ENCODE measurements at regions not wholly inside any gene's neighbourhood (a gene's known extent, or its start where the extent isn't known, plus 50 kb on each side); places are given as distances from the start of the nearest gene placed in this dataset.

- CTCF ChIA-PET: no interaction called here
- DNase-seq (no peak), ATAC-seq (no peak)
- H3K9me3 Mint-ChIP-seq (ENCODE audit: insufficient read depth): no peaks in the 10 kb centered on the region
- no peaks in the 10 kb centered on the region for H3K4me1 Mint-ChIP-seq (ENCODE audit: low read depth)
- POLR2A ChIA-PET: no interaction called here
- no peak overlapping the region for H3K4me3 Mint-ChIP-seq
- H3K27me3 Mint-ChIP-seq (ENCODE audit: low read depth): no peaks in the 10 kb centered on the region
- no peaks in the 10 kb centered on the region for H3K36me3 Mint-ChIP-seq (ENCODE audit: low read depth)
- H3K27ac Mint-ChIP-seq: no peak overlapping the region
Measured at GRCh38 chr3:79902151-79902550, 134.4 kb upstream of the ROBO1 start.

- Mint-ChIP-seq H3K9me3 (ENCODE audit: insufficient read depth) (no peaks in the 10 kb centered on the region), H3K4me1 (ENCODE audit: low read depth) (no peaks in the 10 kb centered on the region), H3K36me3 (ENCODE audit: low read depth) (no peaks in the 10 kb centered on the region), H3K27ac (no peak overlapping the region), H3K4me3 (no peak overlapping the region), H3K27me3 (ENCODE audit: low read depth) (no peaks in the 10 kb centered on the region)
- CTCF ChIA-PET: no interaction called here
- POLR2A ChIA-PET: no interaction called here
- DNase-seq (no peak), ATAC-seq (no peak)
Measured at GRCh38 chr3:79898907-79899306, 131.1 kb upstream of the ROBO1 start.

- Mint-ChIP-seq H3K9me3 (ENCODE audit: insufficient read depth) (no peaks in the 10 kb centered on the region), H3K36me3 (ENCODE audit: low read depth) (no peaks in the 10 kb centered on the region), H3K4me3 (no peak overlapping the region), H3K4me1 (ENCODE audit: low read depth) (no peaks in the 10 kb centered on the region), H3K27me3 (ENCODE audit: low read depth) (no peaks in the 10 kb centered on the region), H3K27ac (no peak overlapping the region)
- CTCF ChIA-PET: no interaction called here
- ATAC-seq: no peak
- POLR2A ChIA-PET: no interaction called here
- DNase-seq: no peak
Measured at GRCh38 chr3:79896086-79896485, 128.3 kb upstream of the ROBO1 start.

- H3K4me1 Mint-ChIP-seq (ENCODE audit: low read depth): no peaks in the 10 kb centered on the region
- no peak overlapping the region for H3K27ac Mint-ChIP-seq
- H3K27me3 Mint-ChIP-seq (ENCODE audit: low read depth): no peaks in the 10 kb centered on the region
- no peak overlapping the region for H3K4me3 Mint-ChIP-seq
- H3K36me3 Mint-ChIP-seq (ENCODE audit: low read depth): no peaks in the 10 kb centered on the region
- peaks cover 7% of the 10 kb centered on the region for H3K9me3 Mint-ChIP-seq (ENCODE audit: insufficient read depth)
- CTCF ChIA-PET: no interaction called here
- no peak for ATAC-seq
- POLR2A ChIA-PET: no interaction called here
- DNase-seq: no peak
Measured at GRCh38 chr3:79887213-79887612, 119.4 kb upstream of the ROBO1 start.

GRCh38 chr3:79886204-79886603, 118.4 kb upstream of the ROBO1 start:
- no peak overlapping the region for H3K4me3 Mint-ChIP-seq

GRCh38 chr3:79885407-79885806, 117.6 kb upstream of the ROBO1 start:
- POLR2A ChIA-PET: no interaction called here
- no peaks in the 10 kb centered on the region for H3K36me3 Mint-ChIP-seq (ENCODE audit: low read depth)
- no peak overlapping the region for H3K27ac Mint-ChIP-seq
- no peak for DNase-seq
- no peak overlapping the region for H3K4me3 Mint-ChIP-seq
- no peak for ATAC-seq
- no peaks in the 10 kb centered on the region for H3K27me3 Mint-ChIP-seq (ENCODE audit: low read depth)
- H3K9me3 Mint-ChIP-seq (ENCODE audit: insufficient read depth): peaks cover 7% of the 10 kb centered on the region
- H3K4me1 Mint-ChIP-seq (ENCODE audit: low read depth): no peaks in the 10 kb centered on the region
- CTCF ChIA-PET: no interaction called here

More at GRCh38 chr3:79886204-79886603, 118.4 kb upstream of the ROBO1 start:
- no peaks in the 10 kb centered on the region for H3K27me3 Mint-ChIP-seq (ENCODE audit: low read depth)
- CTCF ChIA-PET: no interaction called here
- no peaks in the 10 kb centered on the region for H3K4me1 Mint-ChIP-seq (ENCODE audit: low read depth)
- no peak overlapping the region for H3K27ac Mint-ChIP-seq
- peaks cover 7% of the 10 kb centered on the region for H3K9me3 Mint-ChIP-seq (ENCODE audit: insufficient read depth)
- H3K36me3 Mint-ChIP-seq (ENCODE audit: low read depth): no peaks in the 10 kb centered on the region
- ATAC-seq: no peak
- POLR2A ChIA-PET: no interaction called here
- DNase-seq: no peak

GRCh38 chr3:79884354-79884753, 116.6 kb upstream of the ROBO1 start:
- no peak for ATAC-seq
- ChIA-PET POLR2A (no interaction called here), CTCF (no interaction called here)
- H3K27ac Mint-ChIP-seq: no peak overlapping the region
- H3K36me3 Mint-ChIP-seq (ENCODE audit: low read depth): no peaks in the 10 kb centered on the region
- H3K4me3 Mint-ChIP-seq: no peak overlapping the region
- DNase-seq: no peak
- H3K27me3 Mint-ChIP-seq (ENCODE audit: low read depth): no peaks in the 10 kb centered on the region
- no peaks in the 10 kb centered on the region for H3K4me1 Mint-ChIP-seq (ENCODE audit: low read depth)
- peaks cover 7% of the 10 kb centered on the region for H3K9me3 Mint-ChIP-seq (ENCODE audit: insufficient read depth)

- Mint-ChIP-seq H3K4me3 (no peak overlapping the region), H3K4me1 (ENCODE audit: low read depth) (no peaks in the 10 kb centered on the region), H3K27me3 (ENCODE audit: low read depth) (no peaks in the 10 kb centered on the region), H3K27ac (no peak overlapping the region), H3K36me3 (ENCODE audit: low read depth) (no peaks in the 10 kb centered on the region), H3K9me3 (ENCODE audit: insufficient read depth) (peaks cover 21% of the 10 kb centered on the region)
- no peak for DNase-seq
- ChIA-PET POLR2A (no interaction called here), CTCF (no interaction called here)
- no peak for ATAC-seq
Measured at GRCh38 chr3:79881431-79881830, 113.6 kb upstream of the ROBO1 start.

GRCh38 chr3:79878708-79879107, 110.9 kb upstream of the ROBO1 start:
- CTCF ChIA-PET: no interaction called here
- H3K27me3 Mint-ChIP-seq (ENCODE audit: low read depth): no peaks in the 10 kb centered on the region
- no peak overlapping the region for H3K27ac Mint-ChIP-seq

GRCh38 chr3:79874646-79875045, 106.8 kb upstream of the ROBO1 start:
- no peaks in the 10 kb centered on the region for H3K27me3 Mint-ChIP-seq (ENCODE audit: low read depth)
- H3K9me3 Mint-ChIP-seq (ENCODE audit: insufficient read depth): peaks cover 17% of the 10 kb centered on the region
- ATAC-seq (no peak), DNase-seq (no peak)
- H3K36me3 Mint-ChIP-seq (ENCODE audit: low read depth): no peaks in the 10 kb centered on the region
- no peak overlapping the region for H3K27ac Mint-ChIP-seq
- POLR2A ChIA-PET: no interaction called here
- CTCF ChIA-PET: no interaction called here
- no peaks in the 10 kb centered on the region for H3K4me1 Mint-ChIP-seq (ENCODE audit: low read depth)
- no peak overlapping the region for H3K4me3 Mint-ChIP-seq

More at GRCh38 chr3:79878708-79879107, 110.9 kb upstream of the ROBO1 start:
- no peak for DNase-seq
- H3K4me1 Mint-ChIP-seq (ENCODE audit: low read depth): no peaks in the 10 kb centered on the region
- no peak overlapping the region for H3K4me3 Mint-ChIP-seq
- POLR2A ChIA-PET: no interaction called here
- no peaks in the 10 kb centered on the region for H3K36me3 Mint-ChIP-seq (ENCODE audit: low read depth)
- no peak for ATAC-seq
- H3K9me3 Mint-ChIP-seq (ENCODE audit: insufficient read depth): peaks cover 17% of the 10 kb centered on the region

GRCh38 chr3:79872483-79872882, 104.7 kb upstream of the ROBO1 start:
- DNase-seq (no peak), ATAC-seq (no peak)
- Mint-ChIP-seq H3K9me3 (ENCODE audit: insufficient read depth) (peaks cover 7% of the 10 kb centered on the region), H3K4me1 (ENCODE audit: low read depth) (no peaks in the 10 kb centered on the region), H3K27me3 (ENCODE audit: low read depth) (no peaks in the 10 kb centered on the region), H3K4me3 (no peak overlapping the region), H3K36me3 (ENCODE audit: low read depth) (no peaks in the 10 kb centered on the region), H3K27ac (no peak overlapping the region)
- ChIA-PET POLR2A (no interaction called here), CTCF (no interaction called here)

GRCh38 chr3:79871656-79872055, 103.9 kb upstream of the ROBO1 start:
- ATAC-seq: no peak
- Mint-ChIP-seq H3K4me1 (ENCODE audit: low read depth) (no peaks in the 10 kb centered on the region), H3K9me3 (ENCODE audit: insufficient read depth) (peaks cover 6% of the 10 kb centered on the region), H3K27me3 (ENCODE audit: low read depth) (no peaks in the 10 kb centered on the region), H3K36me3 (ENCODE audit: low read depth) (no peaks in the 10 kb centered on the region), H3K4me3 (no peak overlapping the region), H3K27ac (no peak overlapping the region)
- POLR2A ChIA-PET: no interaction called here
- CTCF ChIA-PET: no interaction called here
- DNase-seq: no peak

GRCh38 chr3:79870313-79870620, 102.5 kb upstream of the ROBO1 start:
- DNase-seq: no peak
- Mint-ChIP-seq H3K27me3 (ENCODE audit: low read depth) (no peaks in the 10 kb centered on the region), H3K27ac (no peak overlapping the region), H3K36me3 (ENCODE audit: low read depth) (no peaks in the 10 kb centered on the region), H3K9me3 (ENCODE audit: insufficient read depth) (peaks cover 15% of the 10 kb centered on the region), H3K4me3 (no peak overlapping the region), H3K4me1 (ENCODE audit: low read depth) (no peaks in the 10 kb centered on the region)
- ATAC-seq: no peak
- ChIA-PET CTCF (no interaction called here), POLR2A (no interaction called here)
